ENCODE measurements at regions not wholly inside any gene's neighbourhood (a gene's known extent, or its start where the extent isn't known, plus 50 kb on each side); places are given as distances from the start of the nearest gene placed in this dataset.

GRCh38 chr3:83706669-83707068 is 1252.1 kb upstream of the CADM2 start:
- TF ChIP-seq YY1 (IDR thresholded peaks at IDR 0.05; ENCODE audit: insufficient read depth, insufficient read length) (no peak), ZNF274 (IDR thresholded peaks at IDR 0.05; ENCODE audit: low read depth, low read length) (no peak), SUZ12 (IDR thresholded peaks at IDR 0.05; ENCODE audit: extremely low read depth, insufficient read depth, insufficient read length) (no peak)
